ENCODE measurements at regions not wholly inside any gene's neighbourhood (a gene's known extent, or its start where the extent isn't known, plus 50 kb on each side); places are given as distances from the start of the nearest gene placed in this dataset.
"Not testable (repeated sequence)": the region's sequence is repeated elsewhere in the genome, so short reads cannot be mapped to it uniquely, and the experiment has no call there.

DNA sequence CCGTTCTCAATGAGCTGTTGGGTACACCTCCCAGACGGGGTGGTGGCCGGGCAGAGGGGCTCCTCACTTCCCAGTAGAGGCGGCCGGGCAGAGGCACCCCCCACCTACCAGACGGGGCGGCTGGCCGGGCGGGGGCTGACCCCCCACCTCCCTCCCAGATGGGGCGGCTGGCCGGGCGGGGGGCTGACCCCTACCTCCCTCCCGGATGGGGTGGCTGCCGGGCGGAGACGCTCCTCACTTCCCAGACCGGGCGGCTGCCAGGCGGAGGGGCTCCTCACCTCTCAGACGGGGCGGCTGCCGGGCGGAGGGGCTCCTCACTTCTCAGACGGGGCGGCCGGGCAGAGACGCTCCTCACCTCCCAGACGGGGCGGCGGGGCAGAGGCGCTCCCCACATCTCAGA is 101.6 kb downstream of the ZNF429 start:
- not testable (repeated sequence) for TF ChIP-seq CTCF, POLR2A (IDR thresholded peaks at IDR 0.05)
